Kidney (tissue), 13 donors: ENCODE measurements at regions not wholly inside any gene's neighbourhood (a gene's known extent, or its start where the extent isn't known, plus 50 kb on each side); places are given as distances from the start of the nearest gene placed in this dataset.

ENCODE experiments used
- DNase-seq, 5 donors: peaks; one replicate each; pipeline ENCODE4 v3.0.0-alpha.2; 2013 to 2020
- FAIRE-seq: peaks from 2 replicates; lab custom pipeline; 2012; peaks lifted over from hg19 to GRCh38; lab: Jason Lieb, UNC
- H3K27ac ChIP-seq, 2 donors: one replicate each; pipeline ENCODE4 v1.7.0; 2013; ENCODE audit warnings: low read depth in 2 of 2, low read length in 2 of 2, inconsistent platforms in 1 of 2
- H3K27me3 ChIP-seq: one replicate; pipeline ENCODE4 v1.7.1; 2013; ENCODE audit warnings: low read length, inconsistent platforms; ENCODE audit not compliant: control insufficient read depth, insufficient read depth
- H3K36me3 ChIP-seq, 3 donors: one replicate each; pipeline versions ENCODE4 v1.7.0 to v1.7.1; 2013; ENCODE audit warnings: low read length in 3 of 3, control low read depth in 1 of 3, inconsistent platforms in 1 of 3; ENCODE audit not compliant: insufficient read depth in 3 of 3, control insufficient read depth in 2 of 3
- H3K4me1 ChIP-seq, 3 donors: one replicate each; pipeline versions ENCODE4 v1.7.0 to v1.7.1; 2013; ENCODE audit warnings: low read length in 3 of 3, inconsistent platforms in 1 of 3, low read depth in 1 of 3; ENCODE audit not compliant: control insufficient read depth in 2 of 3, insufficient read depth in 2 of 3
- H3K4me3 ChIP-seq, 3 donors: one replicate each; pipeline versions ENCODE4 v1.7.0 to v1.8.1; 2013; ENCODE audit warnings: low read length in 3 of 3, control low read depth in 1 of 3, inconsistent platforms in 1 of 3
- H3K9ac ChIP-seq, 3 donors: one replicate each; pipeline versions ENCODE4 v1.7.0 to v1.7.1; 2013; ENCODE audit warnings: low read length in 3 of 3, control low read depth in 1 of 3, inconsistent platforms in 1 of 3
- H3K9me3 ChIP-seq, 3 donors: one replicate each; pipeline versions ENCODE4 v1.7.0 to v1.7.1; 2013; ENCODE audit warnings: low read length in 3 of 3, control low read depth in 1 of 3, inconsistent platforms in 1 of 3; ENCODE audit not compliant: control insufficient read depth in 2 of 3, insufficient read depth in 1 of 3
- CTCF ChIP-seq: IDR thresholded peaks from 3 replicates; pipeline ENCODE4 v1.5.1; 2012; ENCODE audit warnings: mild to moderate bottlenecking, moderate library complexity, borderline replicate concordance; ENCODE audit not compliant: insufficient read depth; ENCODE audit errors: extremely low read depth
- intact Hi-C: fragments of 100-400 bp; cut with DNase I; formaldehyde crosslinking; loops from one replicate; pipeline ENCODE4 v1.11.1; 2022
- donor health status: control.
- donor health status: control.
- donor health status: control.
- donor health status: control.
- donor health status: control.
- donor health status: DM: yes; HTN: yes; CAD: no.
- donor health status: Normal renal cell carcinoma (clear cell type).

DNA sequence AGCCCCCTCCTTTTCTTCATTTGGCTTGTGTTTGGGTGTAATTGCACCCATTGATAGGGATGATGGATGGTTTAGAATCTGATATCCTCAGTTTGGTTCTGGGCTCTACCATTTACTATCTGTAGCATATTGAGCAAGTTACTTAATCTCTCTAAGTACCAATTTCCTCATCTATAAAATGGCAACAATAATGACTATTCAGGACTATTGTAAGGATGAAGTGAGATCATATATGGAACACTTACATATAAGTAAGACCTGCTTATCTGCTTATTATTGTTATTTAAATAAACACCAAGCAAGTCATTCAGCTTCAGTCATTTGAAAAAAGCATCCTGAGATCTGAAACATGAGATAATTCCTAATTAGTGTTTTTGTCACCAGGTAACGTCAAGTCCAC is 127.0 kb downstream of the SEC23IP start:
- Histone ChIP-seq H3K27me3 (no peaks in the 10 kb centered on the region), H3K4me1 (no peaks in the 10 kb centered on the region), H3K9ac (no peak overlapping the region), H3K36me3 (no peaks in the 10 kb centered on the region), H3K4me3 (no peak overlapping the region), H3K9me3 (no peaks in the 10 kb centered on the region), H3K27ac (no peak overlapping the region)
- intact Hi-C loops, result no loop called here
- TF ChIP-seq CTCF, result no peak
- DNase-seq, result no peak
- no peak for FAIRE-seq

DNA sequence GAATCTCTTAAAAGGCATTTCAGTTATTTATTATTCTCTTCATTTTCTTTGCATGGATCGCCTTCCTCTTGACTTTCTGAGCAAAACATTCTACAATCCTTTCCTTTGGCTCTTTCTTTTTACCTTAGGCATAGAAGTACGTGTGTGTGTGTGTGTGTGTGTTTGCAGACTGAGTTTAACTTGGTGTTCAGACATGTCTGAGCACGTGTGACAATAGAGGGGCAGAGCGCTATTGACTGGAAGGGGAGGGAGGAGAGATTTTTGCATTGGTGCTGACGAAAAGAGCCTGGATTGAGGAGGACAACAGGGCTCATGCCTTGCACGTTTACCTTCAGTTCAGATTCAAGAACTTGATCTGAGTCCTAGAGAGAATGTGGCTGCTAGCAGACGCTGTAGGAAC is 129.8 kb downstream of the SEC23IP start:
- no peak for TF ChIP-seq CTCF
- intact Hi-C loops, result no loop called here
- Histone ChIP-seq H3K27me3 (no peaks in the 10 kb centered on the region), H3K27ac (no peak overlapping the region), H3K4me1 (no peaks in the 10 kb centered on the region), H3K9ac (no peak overlapping the region), H3K4me3 (no peak overlapping the region), H3K9me3 (no peaks in the 10 kb centered on the region), H3K36me3 (no peaks in the 10 kb centered on the region)
- no peak for FAIRE-seq
- no peak for DNase-seq

GRCh38 chr10:120034236-120034635 is 141.7 kb downstream of the SEC23IP start:
- no peak for TF ChIP-seq CTCF
- H3K9ac ChIP-seq, result no peak overlapping the region
- no peak overlapping the region for H3K4me3 ChIP-seq
- H3K36me3 ChIP-seq, result no peaks in the 10 kb centered on the region
- no peaks in the 10 kb centered on the region for H3K27me3 ChIP-seq
- no peak overlapping the region for H3K27ac ChIP-seq
- intact Hi-C loops, result no loop called here
- DNase-seq (no peak), FAIRE-seq (no peak)
- no peaks in the 10 kb centered on the region for H3K4me1 ChIP-seq
- H3K9me3 ChIP-seq, result no peaks in the 10 kb centered on the region

GRCh38 chr10:120039046-120039445 is 146.5 kb downstream of the SEC23IP start:
- intact Hi-C loops, result no loop called here
- no peak for TF ChIP-seq CTCF
- Histone ChIP-seq H3K27ac (no peak overlapping the region), H3K27me3 (no peaks in the 10 kb centered on the region), H3K9ac (no peak overlapping the region), H3K4me3 (no peak overlapping the region), H3K4me1 (no peaks in the 10 kb centered on the region), H3K36me3 (no peaks in the 10 kb centered on the region), H3K9me3 (no peaks in the 10 kb centered on the region)
- no peak for DNase-seq
- no peak for FAIRE-seq
